CD4-positive, alpha-beta T cell treated with Interleukin-6 for 4 hours (primary cell): ENCODE measurements at regions not wholly inside any gene's neighbourhood (a gene's known extent, or its start where the extent isn't known, plus 50 kb on each side); places are given as distances from the start of the nearest gene placed in this dataset.
A peak's percentile ranks its signal among the peaks of the same experiment; 100 is the strongest.
"Not testable (repeated sequence)": the region's sequence is repeated elsewhere in the genome, so short reads cannot be mapped to it uniquely, and the experiment has no call there.

Experiments used
- DNase-seq: peaks from one replicate; pipeline ENCODE4 v3.0.0-alpha.2; 2020; ENCODE audit warnings: mixed read lengths

DNA sequence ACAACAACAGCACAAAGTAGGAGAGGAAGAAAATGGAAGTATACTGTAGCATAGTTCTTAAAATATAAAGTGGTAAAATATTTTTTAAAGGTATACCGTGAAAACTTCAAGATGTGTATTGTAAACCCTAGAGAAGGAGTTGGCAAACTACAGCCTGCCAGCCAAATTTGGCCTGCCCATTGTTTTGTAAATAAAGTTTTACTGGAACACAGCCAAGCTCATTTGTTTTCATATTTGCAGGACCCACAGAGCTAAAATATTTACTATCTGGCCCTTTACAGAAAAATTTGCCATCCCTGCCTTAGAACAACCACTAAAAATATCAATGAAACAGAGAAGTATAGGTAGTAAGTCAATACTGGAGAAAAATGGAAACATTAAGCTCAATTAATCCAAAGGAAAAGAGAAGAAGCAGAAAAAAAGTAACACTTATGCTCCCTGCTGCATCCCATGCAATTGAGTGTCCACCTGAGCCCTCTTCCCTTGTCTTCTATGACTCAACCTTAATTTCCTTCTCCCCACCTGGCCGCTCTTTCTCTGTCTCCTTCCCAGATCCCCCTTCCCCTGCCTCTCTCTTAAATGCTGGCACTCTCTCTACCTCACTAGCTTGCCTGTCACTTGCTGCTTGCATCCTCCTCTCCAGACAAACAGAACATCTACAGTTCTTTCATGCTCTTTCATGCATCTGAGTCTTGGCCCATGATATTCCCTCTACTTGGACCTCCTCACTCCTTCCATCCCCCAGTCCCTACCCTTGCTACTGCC lies 50.6 kb upstream of the FER start:
- no peak for DNase-seq

DNA sequence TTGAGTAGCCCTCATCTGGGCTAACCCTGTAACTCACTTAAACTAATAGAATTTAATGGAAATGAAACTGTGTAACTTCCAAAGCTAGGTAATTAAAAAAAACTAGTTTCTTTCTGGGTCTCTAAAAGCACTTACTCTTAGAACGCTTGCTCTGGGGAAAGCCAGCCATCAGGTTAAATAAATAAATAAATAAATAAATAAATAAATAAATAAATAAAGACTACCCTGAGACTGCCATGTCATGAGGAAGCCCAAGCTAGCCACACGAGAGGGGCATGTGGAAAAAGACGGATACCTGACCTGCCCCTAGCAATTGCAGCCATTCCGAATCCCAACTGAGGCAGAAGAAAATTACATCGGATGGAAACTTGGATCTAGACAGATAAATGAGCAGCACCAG lies 51.3 kb upstream of the FER start:
- DNase-seq, result no peak

DNA sequence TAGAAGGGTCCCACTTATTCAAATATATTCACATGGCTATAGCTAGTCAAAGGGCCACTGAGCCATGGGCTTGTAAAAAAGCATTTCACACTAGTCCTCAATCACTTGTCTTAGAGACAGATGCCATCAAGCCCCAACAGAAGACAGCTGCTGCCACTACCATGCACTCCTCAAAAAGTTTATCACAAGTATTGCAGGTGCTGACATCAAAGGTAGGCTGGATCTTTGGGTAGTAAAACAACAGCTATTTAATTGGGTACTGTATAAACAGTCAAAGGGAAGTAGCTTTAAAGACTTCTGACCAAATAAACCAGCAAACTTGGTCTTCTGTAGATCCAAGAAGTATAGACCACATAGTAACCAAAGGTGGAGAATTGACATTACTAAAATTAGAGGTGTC lies 59.2 kb upstream of the FER start:
- DNase-seq, result no peak

DNA sequence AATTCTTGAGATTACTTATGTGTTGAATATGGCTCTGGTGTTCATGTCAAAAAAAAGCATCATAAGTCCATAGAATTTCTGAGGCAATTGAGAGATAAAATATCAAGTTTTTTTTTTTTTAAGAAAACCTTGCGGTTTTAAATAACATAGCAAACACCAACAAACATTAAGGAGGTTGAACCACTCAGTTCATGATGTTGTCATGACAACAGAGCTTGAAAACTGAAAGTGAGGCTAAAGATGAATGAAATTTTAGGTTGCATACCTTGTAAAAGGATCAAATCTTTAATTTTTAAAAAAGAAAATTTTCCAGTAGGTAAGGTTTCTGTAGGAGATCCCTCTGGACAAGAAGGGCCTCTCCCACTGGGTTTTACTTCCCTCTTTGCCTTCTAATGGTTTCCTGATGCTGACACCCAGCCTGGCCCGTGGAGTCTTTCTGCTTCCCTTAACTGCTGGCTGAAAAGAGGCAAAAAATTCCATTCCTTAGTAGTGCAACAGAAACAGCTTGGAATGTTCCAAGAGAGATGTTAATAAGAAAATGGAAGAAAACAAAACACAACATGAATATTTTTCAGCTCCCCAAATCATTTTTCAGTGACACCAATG lies 60.0 kb upstream of the FER start:
- DNase-seq, result no peak

DNA sequence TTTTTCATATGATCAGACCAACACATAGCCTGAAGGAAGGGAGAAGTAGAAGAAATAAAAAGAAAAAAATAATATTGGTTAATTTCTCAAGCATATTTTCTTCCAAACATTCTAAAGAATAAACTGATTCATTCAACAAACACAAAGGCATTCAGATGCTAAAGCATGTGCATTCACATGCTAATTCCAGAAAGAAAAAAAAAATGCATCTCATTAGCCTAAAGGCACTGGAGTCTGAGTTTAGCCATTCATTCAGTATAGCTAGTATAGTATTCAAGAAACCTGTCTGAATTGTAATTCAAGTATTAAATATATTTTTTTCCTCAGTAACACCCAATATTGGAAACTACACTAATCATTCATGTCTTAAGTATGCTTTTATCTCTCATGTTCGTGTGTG lies 61.0 kb upstream of the FER start:
- no peak for DNase-seq

DNA sequence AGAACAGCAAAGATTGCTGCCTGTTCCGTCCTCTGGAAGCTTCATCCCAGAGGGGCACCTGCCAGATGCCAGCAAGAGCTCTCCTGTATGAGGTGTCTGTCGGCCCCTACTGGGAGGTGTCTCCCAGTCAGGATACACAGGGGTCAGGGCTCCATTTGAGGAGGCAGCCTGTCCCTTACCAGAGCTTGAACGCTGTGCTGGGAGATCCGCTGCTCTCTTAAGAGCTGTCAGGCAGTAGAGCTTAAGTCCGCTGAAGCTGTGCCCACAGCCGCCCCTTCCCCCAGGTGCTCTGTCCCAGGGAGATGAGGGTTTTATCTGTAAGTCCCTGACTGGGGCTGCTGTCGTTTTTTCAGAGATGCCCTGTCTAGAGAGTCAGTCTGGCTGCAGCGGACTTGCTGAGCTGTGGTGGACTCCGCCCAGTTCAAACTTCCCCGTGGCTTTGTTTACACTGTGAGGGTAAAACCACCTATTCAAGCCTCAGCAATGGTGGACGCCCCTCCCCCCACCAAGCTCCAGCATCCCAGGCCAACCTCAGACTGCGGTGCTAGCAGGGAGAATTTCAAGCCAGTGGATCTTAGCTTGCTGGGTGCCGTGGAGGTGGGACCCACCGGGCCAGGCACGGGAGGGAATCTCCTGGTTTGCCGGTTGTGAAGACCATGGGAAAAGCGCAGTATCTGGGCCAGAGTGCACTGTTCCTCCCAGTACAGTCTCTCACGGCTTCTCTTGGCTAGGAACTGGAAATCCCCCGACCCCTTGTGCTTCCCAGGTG lies 62.1 kb upstream of the FER start:
- DNase-seq, result not testable (repeated sequence)

DNA sequence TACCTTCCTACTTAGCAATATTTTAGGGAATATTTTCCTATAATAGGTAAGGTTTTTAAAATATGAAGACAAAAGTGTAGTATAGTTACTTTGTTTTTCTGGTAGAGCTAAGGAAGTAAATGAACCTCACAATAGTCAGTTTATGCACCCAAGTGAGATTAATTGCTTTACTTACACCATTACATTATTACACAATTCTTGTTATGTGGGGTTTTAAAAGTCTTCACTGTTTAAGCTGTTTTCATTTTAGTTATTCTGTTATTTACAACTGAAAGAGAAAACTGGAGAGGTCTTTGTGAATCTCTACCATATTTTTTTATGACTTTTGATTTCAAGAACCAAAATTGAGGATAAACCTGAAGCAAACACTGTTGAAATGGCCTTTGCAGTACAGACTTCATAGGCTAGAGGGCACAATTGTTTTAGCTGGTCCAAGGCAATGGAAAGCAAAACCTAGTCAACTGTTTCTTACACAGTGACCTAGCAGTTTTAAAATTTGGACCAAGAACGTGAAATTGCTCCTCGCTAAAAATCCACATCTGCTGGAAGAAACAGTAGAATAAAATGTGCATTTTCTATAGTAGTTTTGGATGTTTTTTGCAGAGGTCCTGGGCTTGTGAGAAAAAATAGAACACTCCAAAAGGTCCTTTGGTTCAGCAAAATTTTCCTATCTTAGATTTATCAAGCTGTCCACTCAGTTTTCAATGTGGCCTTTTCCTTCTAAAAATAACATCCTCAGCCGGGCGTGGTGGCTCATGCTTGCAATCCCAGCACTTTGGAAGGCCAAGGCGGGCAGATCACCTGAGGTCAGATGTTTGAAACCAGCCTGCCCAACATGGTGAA lies 66.4 kb upstream of the FER start:
- peak; percentile 7 for DNase-seq

DNA sequence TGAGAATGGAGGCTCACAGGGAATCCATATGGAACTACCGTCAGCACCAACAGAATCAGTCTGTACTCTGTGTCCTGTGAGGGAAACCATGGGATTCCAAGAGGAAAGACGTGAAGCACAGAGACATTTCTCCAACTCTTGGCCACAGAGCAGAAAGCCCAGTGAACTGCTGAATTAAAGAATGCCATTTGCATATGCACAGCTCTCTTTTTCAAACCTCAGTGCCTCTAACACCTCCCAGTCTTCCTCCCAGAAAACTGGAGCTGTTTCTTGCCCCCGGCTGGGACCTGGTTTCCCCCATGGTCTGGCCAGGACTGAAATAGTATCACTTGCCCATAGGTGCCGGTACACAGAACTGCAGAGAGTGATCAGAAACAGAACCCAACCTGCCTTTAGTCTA lies 69.6 kb upstream of the FER start:
- no peak for DNase-seq

DNA sequence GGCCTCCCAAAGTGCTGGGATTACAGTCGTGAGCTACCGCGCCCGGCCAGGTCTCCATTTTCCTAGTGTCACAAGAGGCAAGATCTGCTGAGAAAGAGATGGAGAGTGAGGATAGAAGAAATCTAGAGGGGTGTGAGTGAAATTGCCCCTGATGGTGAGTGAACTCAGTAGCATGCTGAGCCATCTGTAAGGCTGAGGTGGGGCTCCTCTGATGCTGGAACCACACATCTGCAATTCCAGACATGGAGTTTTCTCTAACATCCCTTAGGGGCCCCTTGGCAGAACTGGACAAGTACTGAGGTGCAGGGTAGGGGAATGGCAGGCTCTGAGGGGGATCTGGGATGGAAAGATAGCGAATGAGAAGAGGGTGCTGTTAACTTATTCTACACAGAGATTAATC lies 72.0 kb upstream of the FER start:
- DNase-seq, result no peak

DNA sequence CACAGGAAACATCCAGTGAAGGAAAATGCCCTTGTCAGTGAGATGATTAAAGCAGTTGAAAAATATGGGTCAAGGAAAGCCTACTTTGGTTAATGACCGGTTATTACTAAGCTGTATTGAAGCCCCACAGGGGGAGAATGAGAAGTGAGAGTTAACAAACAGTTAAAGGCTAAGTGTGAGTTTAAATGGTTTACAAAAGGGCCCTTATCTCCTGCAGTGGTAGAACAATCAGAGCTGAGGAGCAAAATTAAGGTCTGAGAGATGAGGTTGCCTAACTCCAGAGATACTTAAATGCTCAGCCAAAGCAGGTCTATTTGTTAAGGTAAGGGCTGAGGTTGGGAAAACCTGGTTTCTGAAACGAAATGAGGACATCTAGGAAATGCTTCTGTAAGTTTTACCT lies 75.1 kb upstream of the FER start:
- DNase-seq, result no peak

DNA sequence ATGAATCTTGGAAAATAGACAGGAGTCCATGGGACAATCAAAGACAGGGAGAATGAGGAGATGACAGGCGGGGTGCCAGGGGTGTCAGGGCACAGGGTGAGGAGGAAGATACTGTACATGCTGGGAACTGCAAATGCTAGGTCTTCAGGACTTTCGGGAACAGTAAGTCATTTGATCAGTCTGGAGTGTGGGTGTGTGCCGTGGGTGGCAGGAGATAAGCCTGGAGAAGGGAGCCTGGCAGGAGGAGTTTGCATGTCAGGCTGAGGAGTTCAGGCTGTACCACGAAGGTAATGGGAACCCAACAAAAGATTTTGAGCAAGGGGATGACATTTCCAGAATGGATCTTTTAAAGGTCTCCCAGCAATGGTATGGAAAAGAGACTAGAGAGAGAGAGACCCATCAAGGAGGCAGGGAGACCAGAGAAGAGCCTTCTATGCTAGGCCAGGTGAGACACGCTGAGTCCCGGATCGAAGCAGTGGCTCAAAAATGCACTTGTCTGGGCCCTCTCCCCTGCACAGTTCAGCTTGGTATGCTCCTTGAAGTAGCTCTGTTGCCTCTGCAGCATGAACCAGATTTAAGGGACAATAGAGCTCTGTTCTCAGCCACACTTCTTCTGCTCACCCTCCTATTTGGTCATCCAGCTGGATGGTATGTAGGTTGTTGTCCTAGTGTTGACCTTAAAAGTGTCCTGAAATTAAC lies 77.0 kb upstream of the FER start:
- no peak for DNase-seq

DNA sequence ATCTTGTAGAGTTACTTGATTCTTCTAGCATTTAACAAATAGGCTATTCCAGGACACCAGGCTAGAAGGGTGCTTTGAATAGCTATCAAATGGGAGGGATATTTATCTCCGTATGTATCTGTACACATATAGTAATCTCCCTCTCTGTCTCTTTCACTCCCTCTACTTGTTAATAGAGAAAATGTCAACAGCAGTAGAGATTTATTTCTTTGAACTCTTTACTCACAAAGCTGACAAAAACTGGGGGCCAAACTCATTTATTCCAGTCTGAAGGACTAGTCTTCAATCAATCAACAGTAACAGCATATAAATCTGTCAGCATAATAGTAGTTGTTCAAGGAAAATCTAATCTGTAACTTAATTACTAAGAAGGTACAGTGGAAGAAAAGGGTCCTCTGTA lies 78.2 kb upstream of the FER start:
- no peak for DNase-seq

DNA sequence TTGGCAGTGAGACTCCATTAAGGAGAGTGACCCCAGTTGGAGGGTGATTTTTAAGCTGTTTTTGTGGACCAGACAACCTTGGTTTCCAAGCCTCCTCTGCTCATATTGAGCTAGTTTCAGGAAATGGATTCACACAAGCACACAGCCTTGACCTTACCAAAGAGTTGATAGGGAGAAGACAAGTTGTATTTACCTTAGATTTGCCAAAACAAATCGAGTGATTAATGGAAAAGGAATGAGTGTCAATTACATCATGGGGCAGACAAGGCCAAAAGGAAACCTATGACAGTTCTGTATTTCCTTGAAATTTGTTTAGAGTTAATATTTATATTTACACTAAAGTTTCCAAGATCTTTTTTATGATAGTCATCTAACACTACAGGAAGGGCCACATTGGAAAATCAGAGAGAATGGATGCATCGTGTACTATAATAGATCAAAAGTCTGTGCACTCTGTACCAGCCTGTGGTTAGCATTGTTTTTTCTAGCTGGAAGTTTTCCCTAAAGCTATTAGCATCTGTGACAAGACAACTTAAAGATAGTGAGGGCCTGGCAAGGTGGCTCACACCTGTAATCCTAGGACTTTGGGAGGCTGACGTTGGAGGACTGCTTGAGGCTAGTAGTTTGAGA lies 86.0 kb upstream of the FER start:
- DNase-seq, result no peak

DNA sequence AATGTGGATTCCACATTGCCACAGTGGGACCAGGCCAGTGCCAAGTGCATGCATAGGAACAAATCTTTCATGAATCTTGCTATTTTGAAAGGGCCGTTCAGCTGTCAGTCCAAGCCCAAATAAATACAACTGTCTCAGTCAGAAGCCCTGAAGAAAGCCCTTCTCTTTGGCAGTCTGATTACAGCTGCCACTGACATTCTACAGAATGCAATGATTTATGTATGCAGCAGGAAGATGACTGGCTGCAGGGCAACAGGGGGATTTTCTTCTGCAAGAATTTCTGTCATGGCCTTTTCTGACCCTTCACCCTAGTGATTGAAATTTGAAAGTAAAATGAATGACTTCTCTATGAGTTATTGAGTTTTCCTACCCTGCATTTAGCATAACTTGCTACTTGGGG lies 86.7 kb upstream of the FER start:
- DNase-seq, result no peak

DNA sequence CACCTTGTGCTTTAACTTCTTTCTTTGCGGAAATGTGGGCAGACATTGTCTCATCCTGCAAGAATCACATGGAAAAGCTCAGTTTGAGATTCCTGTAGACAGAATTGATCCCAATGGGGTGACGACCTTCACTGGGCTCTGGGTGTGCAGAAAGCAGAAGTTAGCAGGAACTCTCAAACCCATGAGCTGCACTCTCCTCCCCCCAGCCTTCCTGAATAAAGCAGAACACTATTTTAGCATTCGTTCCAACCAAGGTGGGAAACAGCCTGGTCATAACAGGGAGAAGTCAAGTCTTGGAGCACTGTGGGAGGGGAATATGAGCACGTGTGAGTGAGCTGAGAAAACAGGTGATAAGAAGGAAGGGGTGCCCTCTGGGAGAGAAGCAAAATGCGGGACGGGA lies 87.4 kb upstream of the FER start:
- no peak for DNase-seq

DNA sequence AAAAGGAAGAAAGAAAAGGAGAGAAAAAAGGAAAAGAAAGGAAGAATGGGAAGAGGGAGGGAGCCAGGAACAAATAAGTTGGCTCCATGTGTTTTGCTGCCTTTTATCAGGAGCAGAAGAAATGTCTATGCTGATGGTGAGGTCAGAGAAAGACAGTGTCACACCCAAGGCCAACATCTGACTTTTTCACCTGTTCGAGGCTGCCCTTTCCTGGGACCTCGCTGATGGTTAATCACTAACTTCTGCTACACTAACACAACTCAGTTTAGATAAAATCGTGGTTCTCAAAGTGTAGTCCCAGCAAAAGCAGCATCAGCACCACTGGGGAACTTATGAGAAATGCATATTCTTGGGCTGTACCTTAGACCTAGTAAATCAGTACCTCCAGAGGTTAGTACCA lies 88.2 kb upstream of the FER start:
- no peak for DNase-seq

DNA sequence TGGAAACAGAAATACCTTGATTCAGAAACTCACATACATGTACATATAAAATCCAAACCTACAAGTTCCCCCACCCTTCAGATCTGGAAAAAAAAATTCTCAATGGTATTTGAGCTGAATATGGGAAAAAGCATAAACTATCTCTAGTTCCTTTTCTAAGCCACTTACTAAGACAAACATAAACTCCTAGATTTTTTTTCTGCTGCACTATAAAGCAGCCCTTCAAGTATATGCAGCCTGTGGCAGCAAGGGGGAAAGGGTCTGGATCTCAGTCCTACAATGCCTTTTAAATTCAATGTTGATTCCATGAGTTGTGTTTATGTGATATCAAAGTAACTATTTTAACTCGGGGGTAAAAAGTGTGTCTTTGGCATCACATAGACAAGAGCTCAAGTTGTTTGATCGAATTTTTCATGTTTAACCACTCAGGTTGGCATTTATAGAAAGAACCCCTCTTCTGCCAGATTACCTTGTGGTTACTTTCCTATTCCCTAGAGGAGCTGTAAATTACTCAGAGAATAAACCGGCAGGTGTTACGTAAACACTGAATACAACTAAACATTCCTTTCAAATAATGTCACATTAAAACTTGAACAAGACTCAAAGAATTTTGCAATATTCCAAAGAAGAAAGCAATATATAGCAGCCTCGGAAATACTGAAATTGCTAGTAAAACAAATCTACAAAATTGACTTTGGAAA lies 91.8 kb upstream of the FER start:
- DNase-seq, result no peak

DNA sequence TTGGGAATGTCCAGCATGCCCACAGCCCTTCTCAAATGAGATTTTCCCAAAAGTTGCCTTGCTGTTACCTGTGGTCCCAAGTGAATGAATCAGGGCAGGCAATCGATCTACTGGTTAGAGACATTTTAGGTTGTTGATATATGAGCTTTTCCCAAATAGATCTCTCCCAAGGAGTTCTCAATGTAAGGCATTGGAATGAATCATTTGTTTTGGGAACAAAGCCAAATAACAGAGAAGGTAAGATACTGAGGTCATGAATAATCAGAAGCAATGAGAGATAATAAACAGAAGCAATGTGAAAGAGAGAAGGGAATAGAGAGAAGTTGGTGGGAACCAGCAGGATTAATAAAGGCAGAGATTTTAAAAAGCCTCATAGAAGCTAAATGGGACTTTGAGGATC lies 93.6 kb upstream of the FER start:
- DNase-seq, result no peak

DNA sequence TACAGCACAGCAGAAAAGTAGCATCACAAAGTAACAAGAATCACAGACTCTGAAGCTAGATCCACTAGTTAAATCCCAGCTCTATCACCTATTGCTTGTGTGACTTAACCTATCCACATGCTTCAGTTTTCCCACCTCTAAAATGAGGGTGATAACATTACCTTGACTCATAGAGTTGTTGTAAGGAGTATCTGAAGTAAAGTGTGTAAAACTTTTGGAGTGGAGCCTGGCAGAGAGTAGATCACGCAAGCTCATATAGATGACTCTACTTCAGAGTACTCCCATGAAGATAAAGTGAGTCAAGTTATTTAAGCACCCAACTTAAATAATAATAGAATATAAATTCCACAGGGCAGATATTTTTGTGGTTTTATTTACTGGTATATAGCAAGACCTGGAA lies 94.5 kb upstream of the FER start:
- DNase-seq, result no peak

DNA sequence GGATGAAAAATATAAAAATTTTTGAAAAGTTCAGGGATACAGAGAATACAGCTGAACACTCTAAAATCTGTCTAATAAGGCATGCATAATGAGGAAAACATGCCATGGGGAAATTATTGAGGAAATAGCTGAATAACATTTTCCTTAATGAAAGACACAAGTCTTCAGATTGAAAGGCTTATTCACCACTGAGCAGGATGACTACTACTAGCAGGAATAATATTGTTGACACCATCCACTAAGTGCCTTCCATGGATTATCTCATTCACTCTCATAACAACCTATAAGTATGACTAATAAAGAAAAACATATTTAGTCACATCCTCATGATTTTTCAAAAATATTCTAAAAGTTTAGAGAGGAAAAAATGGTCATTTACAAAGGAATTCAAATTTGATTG lies 96.7 kb upstream of the FER start:
- no peak for DNase-seq

DNA sequence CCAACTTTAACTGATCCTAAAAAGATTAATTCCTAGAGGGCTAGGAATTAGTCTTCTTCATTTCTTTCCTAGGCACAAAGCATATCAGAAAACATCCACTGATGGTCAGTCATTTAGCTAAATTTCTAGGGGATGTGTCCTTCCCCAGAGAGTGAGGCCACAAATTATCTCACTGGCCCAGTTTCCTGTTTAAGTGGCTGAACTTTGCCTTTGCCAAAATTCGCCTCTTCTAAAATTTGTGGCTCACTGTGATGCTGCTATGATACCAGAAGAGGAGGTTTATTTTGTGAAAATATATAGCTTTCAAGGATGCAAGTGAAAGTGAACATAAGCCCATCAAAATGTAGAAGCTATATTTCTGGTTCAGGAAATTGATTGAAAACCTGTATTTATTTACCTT lies 98.1 kb upstream of the FER start:
- no peak for DNase-seq

DNA sequence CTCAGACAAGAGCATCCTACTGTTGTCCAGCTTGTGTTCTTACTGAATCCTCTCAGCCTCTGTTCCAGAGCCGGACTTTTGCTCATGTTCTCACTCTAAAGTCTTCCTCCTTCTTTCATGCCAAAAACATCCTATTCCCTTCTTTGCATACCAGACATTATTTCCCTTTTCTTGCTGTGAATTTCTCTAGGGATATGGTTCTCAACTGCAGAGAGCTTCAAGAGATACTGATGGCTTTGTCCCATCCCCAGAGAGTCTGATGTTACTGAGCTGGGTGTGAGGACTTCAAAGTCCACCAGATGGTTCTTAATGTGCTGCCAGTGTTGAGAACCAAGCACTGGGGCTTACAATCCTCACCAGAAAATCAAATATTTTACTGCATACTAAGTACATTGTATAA lies 98.6 kb upstream of the FER start:
- no peak for DNase-seq
